ENCODE measurements at regions not wholly inside any gene's neighbourhood (a gene's known extent, or its start where the extent isn't known, plus 50 kb on each side); places are given as distances from the start of the nearest gene placed in this dataset.

GRCh38 chr16:65260746-65261145, 138.9 kb upstream of the CDH11 start:
- Histone ChIP-seq H3K4me3 (replicated peaks in 1 of 4; ENCODE audit: control extremely low read depth in 1 of 4, insufficient read depth in 1 of 4, low read depth in 3 of 4, low read length in 4 of 4) (no peak overlapping the region), H3K79me2 (ENCODE audit: control insufficient read depth, insufficient read depth, low read length) (no peaks in the 10 kb centered on the region), H3K27me3 (ENCODE audit: control insufficient read depth, insufficient read depth, low read length) (no peaks in the 10 kb centered on the region), H3K9me3 (ENCODE audit: control insufficient read depth, insufficient read depth, low read depth, low read length) (no peaks in the 10 kb centered on the region), H3K4me2 (ENCODE audit: extremely low read depth, insufficient read depth, low read length) (no peak overlapping the region), H3K4me1 (ENCODE audit: control insufficient read depth, extremely low read depth, insufficient read depth, low read length) (no peaks in the 10 kb centered on the region), H3K36me3 (ENCODE audit: control insufficient read depth, insufficient read depth, low read length) (no peaks in the 10 kb centered on the region), H4K20me1 (ENCODE audit: control insufficient read depth, extremely low read depth, insufficient read depth, low read length) (no peaks in the 10 kb centered on the region), H3K27ac (ENCODE audit: insufficient read depth, low read length) (no peak overlapping the region), H2AFZ (ENCODE audit: low read length) (no peak overlapping the region), H3K9ac (ENCODE audit: insufficient read depth, low read length) (no peak overlapping the region)
- TF ChIP-seq CTCF (conservative IDR thresholded peaks at IDR 0.05 in 1 of 2, IDR thresholded peaks at IDR 0.05 in 1 of 2; ENCODE audit: low read depth in 1 of 2, low read length in 2 of 2), result no peak
- TF ChIP-seq EZH2 (IDR thresholded peaks at IDR 0.05; ENCODE audit: low read length, missing control alignments), result no peak
- DNase-seq (ENCODE audit: low read depth in 2 of 2), result no peak

GRCh38 chr16:65254144-65254543, 132.3 kb upstream of the CDH11 start:
- no peak overlapping the region for H3K4me3 ChIP-seq (replicated peaks in 1 of 4; ENCODE audit: control extremely low read depth in 1 of 4, insufficient read depth in 1 of 4, low read depth in 3 of 4, low read length in 4 of 4)
- H3K9ac ChIP-seq (ENCODE audit: insufficient read depth, low read length), result no peak overlapping the region
- TF ChIP-seq EZH2 (IDR thresholded peaks at IDR 0.05; ENCODE audit: low read length, missing control alignments), result no peak
- no peak for TF ChIP-seq CTCF (conservative IDR thresholded peaks at IDR 0.05 in 1 of 2, IDR thresholded peaks at IDR 0.05 in 1 of 2; ENCODE audit: low read depth in 1 of 2, low read length in 2 of 2)
- DNase-seq (ENCODE audit: low read depth in 2 of 2), result no peak
- H4K20me1 ChIP-seq (ENCODE audit: control insufficient read depth, extremely low read depth, insufficient read depth, low read length), result no peaks in the 10 kb centered on the region
- no peak overlapping the region for H3K27ac ChIP-seq (ENCODE audit: insufficient read depth, low read length)
- H3K36me3 ChIP-seq (ENCODE audit: control insufficient read depth, insufficient read depth, low read length), result no peaks in the 10 kb centered on the region
- peaks cover 2% of the 10 kb centered on the region for H3K4me1 ChIP-seq (ENCODE audit: control insufficient read depth, extremely low read depth, insufficient read depth, low read length)
- no peaks in the 10 kb centered on the region for H3K79me2 ChIP-seq (ENCODE audit: control insufficient read depth, insufficient read depth, low read length)
- H2AFZ ChIP-seq (ENCODE audit: low read length), result no peak overlapping the region
- H3K27me3 ChIP-seq (ENCODE audit: control insufficient read depth, insufficient read depth, low read length), result no peaks in the 10 kb centered on the region
- no peak overlapping the region for H3K4me2 ChIP-seq (ENCODE audit: extremely low read depth, insufficient read depth, low read length)
- H3K9me3 ChIP-seq (ENCODE audit: control insufficient read depth, insufficient read depth, low read depth, low read length), result no peaks in the 10 kb centered on the region

GRCh38 chr16:65249768-65250167, 127.9 kb upstream of the CDH11 start:
- peak overlapping the region; percentile 55 for H2AFZ ChIP-seq (ENCODE audit: low read length)
- H3K79me2 ChIP-seq (ENCODE audit: control insufficient read depth, insufficient read depth, low read length), result no peaks in the 10 kb centered on the region
- no peaks in the 10 kb centered on the region for H3K9me3 ChIP-seq (ENCODE audit: control insufficient read depth, insufficient read depth, low read depth, low read length)
- H4K20me1 ChIP-seq (ENCODE audit: control insufficient read depth, extremely low read depth, insufficient read depth, low read length), result no peaks in the 10 kb centered on the region
- no peak overlapping the region for H3K4me3 ChIP-seq (replicated peaks in 1 of 4; ENCODE audit: control extremely low read depth in 1 of 4, insufficient read depth in 1 of 4, low read depth in 3 of 4, low read length in 4 of 4)
- TF ChIP-seq EZH2 (IDR thresholded peaks at IDR 0.05; ENCODE audit: low read length, missing control alignments) (no peak), CTCF (conservative IDR thresholded peaks at IDR 0.05 in 1 of 2, IDR thresholded peaks at IDR 0.05 in 1 of 2; ENCODE audit: low read depth in 1 of 2, low read length in 2 of 2) (no peak)
- H3K4me1 ChIP-seq (ENCODE audit: control insufficient read depth, extremely low read depth, insufficient read depth, low read length), result peaks cover 2% of the 10 kb centered on the region
- H3K27me3 ChIP-seq (ENCODE audit: control insufficient read depth, insufficient read depth, low read length), result no peaks in the 10 kb centered on the region
- no peak overlapping the region for H3K27ac ChIP-seq (ENCODE audit: insufficient read depth, low read length)
- DNase-seq (ENCODE audit: low read depth in 2 of 2), result peak in 1 of 2 donors; percentile 45
- H3K36me3 ChIP-seq (ENCODE audit: control insufficient read depth, insufficient read depth, low read length), result no peaks in the 10 kb centered on the region
- no peak overlapping the region for H3K9ac ChIP-seq (ENCODE audit: insufficient read depth, low read length)
- H3K4me2 ChIP-seq (ENCODE audit: extremely low read depth, insufficient read depth, low read length), result peak overlapping the region; percentile 40
